OCI-LY1 (cell line): ENCODE measurements at regions not wholly inside any gene's neighbourhood (a gene's known extent, or its start where the extent isn't known, plus 50 kb on each side); places are given as distances from the start of the nearest gene placed in this dataset.

Source experiments
- EZH2 ChIP-seq: fragments of 200-600 bp; sonication (generic), shearing (Covaris generic); IDR thresholded peaks from 2 replicates; pipeline ENCODE4 v1.8.0; 2017; ENCODE audit warnings: borderline replicate concordance, mixed run types, mild to moderate bottlenecking, antibody characterized with exemption, low read length, moderate library complexity, mixed read lengths
- TF ChIP-seq, protein P1 (sequence below): fragments of 200-600 bp; sonication (generic), shearing (Covaris generic); IDR thresholded peaks from 2 replicates; pipeline ENCODE4 v1.5.1; 2017; ENCODE audit warnings: mild to moderate bottlenecking, antibody characterized with exemption, low read length, moderate library complexity, mixed read lengths

- TF ChIP-seq, protein P1, sequence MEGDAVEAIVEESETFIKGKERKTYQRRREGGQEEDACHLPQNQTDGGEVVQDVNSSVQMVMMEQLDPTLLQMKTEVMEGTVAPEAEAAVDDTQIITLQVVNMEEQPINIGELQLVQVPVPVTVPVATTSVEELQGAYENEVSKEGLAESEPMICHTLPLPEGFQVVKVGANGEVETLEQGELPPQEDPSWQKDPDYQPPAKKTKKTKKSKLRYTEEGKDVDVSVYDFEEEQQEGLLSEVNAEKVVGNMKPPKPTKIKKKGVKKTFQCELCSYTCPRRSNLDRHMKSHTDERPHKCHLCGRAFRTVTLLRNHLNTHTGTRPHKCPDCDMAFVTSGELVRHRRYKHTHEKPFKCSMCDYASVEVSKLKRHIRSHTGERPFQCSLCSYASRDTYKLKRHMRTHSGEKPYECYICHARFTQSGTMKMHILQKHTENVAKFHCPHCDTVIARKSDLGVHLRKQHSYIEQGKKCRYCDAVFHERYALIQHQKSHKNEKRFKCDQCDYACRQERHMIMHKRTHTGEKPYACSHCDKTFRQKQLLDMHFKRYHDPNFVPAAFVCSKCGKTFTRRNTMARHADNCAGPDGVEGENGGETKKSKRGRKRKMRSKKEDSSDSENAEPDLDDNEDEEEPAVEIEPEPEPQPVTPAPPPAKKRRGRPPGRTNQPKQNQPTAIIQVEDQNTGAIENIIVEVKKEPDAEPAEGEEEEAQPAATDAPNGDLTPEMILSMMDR, result no peak
- no peak for TF ChIP-seq EZH2
Measured at GRCh38 chr10:123512901-123513775, 153.0 kb upstream of the GPR26 start.
